GM18517 (cell line): ENCODE measurements at regions not wholly inside any gene's neighbourhood (a gene's known extent, or its start where the extent isn't known, plus 50 kb on each side); places are given as distances from the start of the nearest gene placed in this dataset.
"Not testable (repeated sequence)": the region's sequence is repeated elsewhere in the genome, so short reads cannot be mapped to it uniquely, and the experiment has no call there.

Experiments used
- ATAC-seq: cut with Tn5 transposase; IDR thresholded peaks from one replicate; pipeline ENCODE4 v1.9.1; 2021; ENCODE audit warnings: mild to moderate bottlenecking, moderate library complexity; ENCODE audit not compliant: unreplicated experiment

- no peak for ATAC-seq
These were observed 956.1 kb upstream of the GOT2 start for GRCh38 chr16:59690216-59690615.

- ATAC-seq: no peak
These were observed 953.9 kb upstream of the GOT2 start for GRCh38 chr16:59688006-59688405.

GRCh38 chr16:59686405-59686804 is 952.3 kb upstream of the GOT2 start:
- no peak for ATAC-seq

GRCh38 chr16:59684911-59685310 is 950.8 kb upstream of the GOT2 start:
- ATAC-seq: no peak

GRCh38 chr16:59683709-59684108 is 949.6 kb upstream of the GOT2 start:
- ATAC-seq: no peak

GRCh38 chr16:59665618-59666220 is 931.6 kb upstream of the GOT2 start:
- ATAC-seq: no peak

GRCh38 chr16:59658572-59658971 is 924.5 kb upstream of the GOT2 start:
- no peak for ATAC-seq

GRCh38 chr16:59655031-59655430 is 920.9 kb upstream of the GOT2 start:
- ATAC-seq: no peak

- no peak for ATAC-seq
These were observed 920.3 kb upstream of the GOT2 start for GRCh38 chr16:59654455-59654854.

- ATAC-seq: no peak
These were observed 917.5 kb upstream of the GOT2 start for GRCh38 chr16:59651662-59652061.

- ATAC-seq: no peak
These were observed 911.1 kb upstream of the GOT2 start for GRCh38 chr16:59645194-59645593.

- no peak for ATAC-seq
These were observed 901.6 kb upstream of the GOT2 start for GRCh38 chr16:59635674-59636073.

- ATAC-seq: no peak
These were observed 900.8 kb upstream of the GOT2 start for GRCh38 chr16:59634951-59635350.

- ATAC-seq: no peak
These were observed 900.0 kb upstream of the GOT2 start for GRCh38 chr16:59634004-59634579.

- no peak for ATAC-seq
These were observed 898.2 kb upstream of the GOT2 start for GRCh38 chr16:59632276-59632855.

- not testable (repeated sequence) for ATAC-seq
These were observed 890.3 kb upstream of the GOT2 start for GRCh38 chr16:59624381-59624780.

GRCh38 chr16:59614466-59615240 is 880.5 kb upstream of the GOT2 start:
- ATAC-seq: no peak

GRCh38 chr16:59612910-59613620 is 878.9 kb upstream of the GOT2 start:
- not testable (repeated sequence) for ATAC-seq

GRCh38 chr16:59612094-59612493 is 878.0 kb upstream of the GOT2 start:
- no peak for ATAC-seq

GRCh38 chr16:59611556-59611955 is 877.4 kb upstream of the GOT2 start:
- ATAC-seq: no peak

GRCh38 chr16:59605706-59606105 is 871.6 kb upstream of the GOT2 start:
- ATAC-seq: no peak
